ENCODE measurements at regions not wholly inside any gene's neighbourhood (a gene's known extent, or its start where the extent isn't known, plus 50 kb on each side); places are given as distances from the start of the nearest gene placed in this dataset.

GRCh38 chr1:187267827-187268226 lies 439.1 kb downstream of the PLA2G4A start:
- TF ChIP-seq, protein P1, sequence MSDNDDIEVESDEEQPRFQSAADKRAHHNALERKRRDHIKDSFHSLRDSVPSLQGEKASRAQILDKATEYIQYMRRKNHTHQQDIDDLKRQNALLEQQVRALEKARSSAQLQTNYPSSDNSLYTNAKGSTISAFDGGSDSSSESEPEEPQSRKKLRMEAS (IDR thresholded peaks at IDR 0.05): no peak

DNA sequence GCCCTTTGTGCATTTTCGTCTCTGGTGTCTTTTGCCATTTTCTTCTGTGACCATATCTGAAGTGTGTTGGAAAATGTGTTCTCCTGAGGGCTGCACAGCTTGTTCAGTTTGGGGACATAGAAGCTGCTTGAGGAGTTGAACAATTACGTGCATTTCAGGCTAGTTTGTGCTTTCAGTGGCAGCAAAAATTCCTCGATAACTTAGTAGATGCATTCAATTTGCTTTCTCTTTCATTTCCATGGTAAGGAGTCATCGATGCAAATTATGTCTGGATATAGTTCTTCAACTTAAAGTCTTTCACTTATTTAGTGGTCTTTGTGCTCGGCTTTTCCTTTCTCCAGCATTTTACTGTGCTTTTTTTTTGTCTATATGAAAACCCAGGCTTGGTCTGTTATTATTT lies 441.5 kb downstream of the PLA2G4A start:
- no peak for TF ChIP-seq EGR1 (IDR thresholded peaks at IDR 0.05)
- no peak for TF ChIP-seq TCF12 (IDR thresholded peaks at IDR 0.05; ENCODE audit: low read depth)

GRCh38 chr1:187275346-187275745 lies 446.6 kb downstream of the PLA2G4A start:
- TF ChIP-seq CEBPB (IDR thresholded peaks at IDR 0.05) (no peak), CREB1 (IDR thresholded peaks at IDR 0.05; ENCODE audit: low read depth) (no peak), EGR1 (IDR thresholded peaks at IDR 0.05) (no peak), RAD21 (IDR thresholded peaks at IDR 0.05; ENCODE audit: low read depth) (no peak), TEAD4 (IDR thresholded peaks at IDR 0.05) (no peak), NFIC (IDR thresholded peaks at IDR 0.05) (no peak), TAF1 (IDR thresholded peaks at IDR 0.05; ENCODE audit: low read depth) (no peak), REST (IDR thresholded peaks at IDR 0.05; ENCODE audit: low read depth) (no peak), ZBTB7A (IDR thresholded peaks at IDR 0.05; ENCODE audit: low read depth) (no peak), TCF12 (IDR thresholded peaks at IDR 0.05; ENCODE audit: low read depth) (no peak), EP300 (IDR thresholded peaks at IDR 0.05; ENCODE audit: borderline replicate concordance) (no peak), YY1 (IDR thresholded peaks at IDR 0.05; ENCODE audit: low read depth) (no peak), FOXM1 (IDR thresholded peaks at IDR 0.05; ENCODE audit: borderline replicate concordance, low read depth) (no peak)
- TF ChIP-seq, protein P2, sequence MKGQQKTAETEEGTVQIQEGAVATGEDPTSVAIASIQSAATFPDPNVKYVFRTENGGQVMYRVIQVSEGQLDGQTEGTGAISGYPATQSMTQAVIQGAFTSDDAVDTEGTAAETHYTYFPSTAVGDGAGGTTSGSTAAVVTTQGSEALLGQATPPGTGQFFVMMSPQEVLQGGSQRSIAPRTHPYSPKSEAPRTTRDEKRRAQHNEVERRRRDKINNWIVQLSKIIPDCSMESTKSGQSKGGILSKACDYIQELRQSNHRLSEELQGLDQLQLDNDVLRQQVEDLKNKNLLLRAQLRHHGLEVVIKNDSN (IDR thresholded peaks at IDR 0.05): no peak
- TF ChIP-seq, protein P1 (IDR thresholded peaks at IDR 0.05): no peak

GRCh38 chr1:187275985-187276575 lies 447.3 kb downstream of the PLA2G4A start:
- no peak for TF ChIP-seq TCF12 (IDR thresholded peaks at IDR 0.05; ENCODE audit: low read depth)
- no peak for TF ChIP-seq TEAD4 (IDR thresholded peaks at IDR 0.05)

DNA sequence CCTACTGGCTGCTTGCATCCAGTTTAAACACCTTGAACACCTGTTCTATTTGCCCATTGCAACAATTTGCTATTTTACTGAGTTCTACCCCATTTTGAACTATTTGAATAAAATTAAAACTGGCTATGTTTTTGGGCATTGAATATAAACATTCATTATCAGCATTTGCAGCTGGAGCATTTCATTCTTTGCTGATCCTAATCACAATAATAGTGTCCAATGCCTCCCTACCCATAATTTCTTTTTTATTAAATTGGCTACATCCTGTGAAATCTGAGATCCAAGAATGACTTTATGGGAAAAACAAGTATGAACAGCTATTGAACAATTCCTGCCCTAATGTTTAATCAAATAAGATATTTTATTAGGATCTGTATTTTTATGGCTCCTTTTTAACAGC lies 447.9 kb downstream of the PLA2G4A start:
- TF ChIP-seq CREB1 (IDR thresholded peaks at IDR 0.05; ENCODE audit: low read depth) (no peak), EP300 (IDR thresholded peaks at IDR 0.05; ENCODE audit: borderline replicate concordance) (no peak), TCF12 (IDR thresholded peaks at IDR 0.05; ENCODE audit: low read depth) (no peak), NFIC (IDR thresholded peaks at IDR 0.05) (no peak), RAD21 (IDR thresholded peaks at IDR 0.05; ENCODE audit: low read depth) (no peak), EGR1 (IDR thresholded peaks at IDR 0.05) (no peak)

- TF ChIP-seq CEBPB (IDR thresholded peaks at IDR 0.05) (no peak), TCF12 (IDR thresholded peaks at IDR 0.05; ENCODE audit: low read depth) (no peak), RAD21 (IDR thresholded peaks at IDR 0.05; ENCODE audit: low read depth) (no peak), CREB1 (IDR thresholded peaks at IDR 0.05; ENCODE audit: low read depth) (no peak), YY1 (IDR thresholded peaks at IDR 0.05; ENCODE audit: low read depth) (no peak), FOXM1 (IDR thresholded peaks at IDR 0.05; ENCODE audit: borderline replicate concordance, low read depth) (no peak), TEAD4 (IDR thresholded peaks at IDR 0.05) (no peak), EP300 (IDR thresholded peaks at IDR 0.05; ENCODE audit: borderline replicate concordance) (no peak), NFIC (IDR thresholded peaks at IDR 0.05) (no peak)
- TF ChIP-seq, protein P1 (IDR thresholded peaks at IDR 0.05): no peak
- TF ChIP-seq, protein P2 (IDR thresholded peaks at IDR 0.05): no peak
These were observed 451.3 kb downstream of the PLA2G4A start for GRCh38 chr1:187280031-187280430.

DNA sequence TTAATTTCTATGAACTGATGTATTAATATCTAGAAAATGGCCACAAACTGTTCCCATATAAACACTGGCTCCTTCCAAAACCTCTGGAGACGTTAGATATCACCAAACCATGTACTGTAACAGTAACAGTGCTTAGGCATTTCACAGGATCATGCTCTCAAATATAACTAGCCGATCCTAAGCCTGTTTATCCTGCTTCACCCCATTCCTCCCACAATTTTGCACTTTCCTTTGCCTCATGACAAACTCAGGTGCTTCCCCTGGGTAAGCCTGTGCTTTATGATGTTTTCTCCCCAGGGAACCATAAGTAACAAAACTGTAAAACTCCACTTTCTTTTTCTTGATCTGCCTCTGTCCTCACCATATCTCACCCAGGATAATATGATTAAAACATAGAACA lies 452.3 kb downstream of the PLA2G4A start:
- no peak for TF ChIP-seq TEAD4 (IDR thresholded peaks at IDR 0.05)
- TF ChIP-seq TAF1 (IDR thresholded peaks at IDR 0.05; ENCODE audit: low read depth): no peak
- no peak for TF ChIP-seq YY1 (IDR thresholded peaks at IDR 0.05; ENCODE audit: low read depth)
- TF ChIP-seq RAD21 (IDR thresholded peaks at IDR 0.05; ENCODE audit: low read depth): no peak
- no peak for TF ChIP-seq NFIC (IDR thresholded peaks at IDR 0.05)
- TF ChIP-seq, protein P2 (IDR thresholded peaks at IDR 0.05): no peak
- no peak for TF ChIP-seq TCF12 (IDR thresholded peaks at IDR 0.05; ENCODE audit: low read depth)
- TF ChIP-seq CEBPB (IDR thresholded peaks at IDR 0.05): no peak

DNA sequence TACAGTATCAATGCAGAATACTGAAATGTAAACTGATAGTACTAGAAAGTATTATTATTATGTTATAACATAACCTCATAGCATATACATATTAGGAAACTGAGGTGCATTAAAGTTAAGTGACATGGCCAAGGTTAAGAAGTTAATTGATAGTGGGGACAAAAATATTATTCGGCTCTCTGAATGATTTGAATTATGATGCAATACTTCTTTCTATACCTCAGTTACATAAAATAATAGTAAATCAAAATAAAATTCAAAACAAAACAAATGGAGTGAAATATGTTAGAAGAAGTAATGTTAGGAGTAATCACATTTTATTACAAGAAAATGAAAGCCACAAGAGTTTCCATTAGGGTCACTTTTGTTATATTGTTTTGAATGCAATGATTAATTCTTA lies 455.2 kb downstream of the PLA2G4A start:
- TF ChIP-seq CEBPB (IDR thresholded peaks at IDR 0.05) (no peak), REST (IDR thresholded peaks at IDR 0.05; ENCODE audit: low read depth) (no peak), RAD21 (IDR thresholded peaks at IDR 0.05; ENCODE audit: low read depth) (no peak), TAF1 (IDR thresholded peaks at IDR 0.05; ENCODE audit: low read depth) (no peak), EP300 (IDR thresholded peaks at IDR 0.05; ENCODE audit: borderline replicate concordance) (no peak), FOXM1 (IDR thresholded peaks at IDR 0.05; ENCODE audit: borderline replicate concordance, low read depth) (no peak), TCF12 (IDR thresholded peaks at IDR 0.05; ENCODE audit: low read depth) (no peak), NFIC (IDR thresholded peaks at IDR 0.05) (no peak), EGR1 (IDR thresholded peaks at IDR 0.05) (no peak), ZBTB7A (IDR thresholded peaks at IDR 0.05; ENCODE audit: low read depth) (no peak), YY1 (IDR thresholded peaks at IDR 0.05; ENCODE audit: low read depth) (no peak), TEAD4 (IDR thresholded peaks at IDR 0.05) (no peak), CREB1 (IDR thresholded peaks at IDR 0.05; ENCODE audit: low read depth) (no peak)
- TF ChIP-seq, protein P1 (IDR thresholded peaks at IDR 0.05): no peak
- TF ChIP-seq, protein P2 (IDR thresholded peaks at IDR 0.05): no peak
